CD14-positive monocyte (primary cell): ENCODE measurements at regions not wholly inside any gene's neighbourhood (a gene's known extent, or its start where the extent isn't known, plus 50 kb on each side); places are given as distances from the start of the nearest gene placed in this dataset.

Experiments used
- DNase-seq, 3 donors: peaks; one replicate each; pipeline ENCODE4 v3.0.0-alpha.2; 2011 to 2022
- H2AFZ ChIP-seq: 2 replicates; pipeline ENCODE4 v1.6.0; 2012; ENCODE audit warnings: mild to moderate bottlenecking, low read depth, low read length, inconsistent platforms; ENCODE audit not compliant: insufficient read depth, poor library complexity, severe bottlenecking
- H3K27ac ChIP-seq, 2 donors: 1 replicate in 1 of 2; 2 replicates in 1 of 2; pipeline ENCODE4 v1.5.1; 2012 to 2013; ENCODE audit warnings: low read length in 2 of 2, control low read depth in 1 of 2, inconsistent platforms in 1 of 2, low read depth in 1 of 2, mild to moderate bottlenecking in 1 of 2
- H3K27me3 ChIP-seq, 2 donors: one replicate each; pipeline versions ENCODE4 v1.6.0 to v1.6.1; 2011 to 2013; ENCODE audit warnings: low read length in 2 of 2; ENCODE audit not compliant: control insufficient read depth in 2 of 2, insufficient read depth in 2 of 2
- H3K36me3 ChIP-seq, 2 donors: replicated peaks in 1 of 2; 1 replicate in 1 of 2; 2 replicates in 1 of 2; pipeline versions ENCODE4 v1.5.1 to v1.6.1; 2012 to 2013; ENCODE audit warnings: low read length in 2 of 2, control low read depth in 1 of 2, inconsistent platforms in 1 of 2, mild to moderate bottlenecking in 1 of 2; ENCODE audit not compliant: insufficient read depth in 2 of 2, control insufficient read depth in 1 of 2
- H3K4me1 ChIP-seq, 2 donors: 1 replicate in 1 of 2; 2 replicates in 1 of 2; pipeline versions ENCODE4 v1.5.1 to v1.6.1; 2012 to 2013; ENCODE audit warnings: low read length in 2 of 2, control low read depth in 1 of 2, inconsistent platforms in 1 of 2, mild to moderate bottlenecking in 1 of 2, moderate library complexity in 1 of 2; ENCODE audit not compliant: insufficient read depth in 2 of 2, control insufficient read depth in 1 of 2
- H3K4me2 ChIP-seq: replicated peaks from 2 replicates; pipeline ENCODE3; 2012; ENCODE audit warnings: low read length, moderate library complexity, mild to moderate bottlenecking; ENCODE audit not compliant: poor library complexity, severe bottlenecking; ENCODE audit errors: extremely low read depth
- H3K4me3 ChIP-seq, 3 experiments: fragments of 200-600 bp in 1 of 3; sonication (generic) in 1 of 3; replicated peaks in 1 of 3; 1 replicate in 2 of 3; 2 replicates in 1 of 3; pipeline ENCODE4 v1.5.1; 2011 to 2013; ENCODE audit warnings: low read length in 3 of 3, mild to moderate bottlenecking in 3 of 3, control low read depth in 2 of 3, low read depth in 2 of 3, inconsistent platforms in 1 of 3, moderate library complexity in 1 of 3
- H3K79me2 ChIP-seq: 2 replicates; pipeline ENCODE4 v1.6.0; 2012; ENCODE audit warnings: mild to moderate bottlenecking, control low read depth, inconsistent platforms, low read length, moderate library complexity; ENCODE audit not compliant: insufficient read depth
- H3K9ac ChIP-seq: 2 replicates; pipeline ENCODE4 v1.6.0; 2017; ENCODE audit warnings: low read length, mild to moderate bottlenecking; ENCODE audit not compliant: insufficient read depth, poor library complexity, severe bottlenecking
- H3K9me3 ChIP-seq, 2 donors: replicated peaks in 1 of 2; 1 replicate in 1 of 2; 2 replicates in 1 of 2; pipeline versions ENCODE4 v1.5.1 to v1.6.1; 2012 to 2013; ENCODE audit warnings: low read length in 2 of 2, control low read depth in 1 of 2; ENCODE audit not compliant: control insufficient read depth in 1 of 2, insufficient read depth in 1 of 2
- H4K20me1 ChIP-seq: 2 replicates; pipeline ENCODE4 v1.6.0; 2012; ENCODE audit warnings: mild to moderate bottlenecking, low read length, control low read depth, moderate library complexity; ENCODE audit not compliant: insufficient read depth
- H3K27ac Mint-ChIP-seq, 7 donors: one replicate each; pipeline ENCODE4 v1.8.0; 2020; ENCODE audit warnings: mild to moderate bottlenecking in 7 of 7, mixed read lengths in 7 of 7, moderate library complexity in 6 of 7, inconsistent platforms in 2 of 7
- H3K27me3 Mint-ChIP-seq, 3 donors: one replicate each; pipeline ENCODE4 v1.8.0; 2021 to 2022; ENCODE audit warnings: low read depth in 3 of 3, mild to moderate bottlenecking in 3 of 3, mixed read lengths in 3 of 3, moderate library complexity in 3 of 3, inconsistent platforms in 1 of 3
- H3K36me3 Mint-ChIP-seq, 2 donors: one replicate each; pipeline ENCODE4 v1.8.0; 2020; ENCODE audit warnings: mixed read lengths in 2 of 2, inconsistent platforms in 1 of 2, mild to moderate bottlenecking in 1 of 2
- H3K4me1 Mint-ChIP-seq: one replicate; pipeline ENCODE4 v1.8.0; 2020; ENCODE audit warnings: mild to moderate bottlenecking, mixed read lengths
- H3K4me3 Mint-ChIP-seq, 2 donors: one replicate each; pipeline ENCODE4 v1.8.0; 2020; ENCODE audit warnings: mild to moderate bottlenecking in 2 of 2, mixed read lengths in 2 of 2, moderate library complexity in 1 of 2
- H3K9me3 Mint-ChIP-seq, 7 donors: one replicate each; pipeline ENCODE4 v1.8.0; 2020 to 2022; ENCODE audit warnings: mixed read lengths in 7 of 7, mild to moderate bottlenecking in 6 of 7, moderate library complexity in 6 of 7, inconsistent platforms in 2 of 7
- WGBS: methylation state at CpG from one replicate; pipeline ENCODE4 v1.1.5; 2013; ENCODE audit warnings: missing lambda C conversion rate; ENCODE audit not compliant: insufficient coverage; 5-methylcytosine and 5-hydroxymethylcytosine counted together
- intact Hi-C, 2 donors: fragments of 100-400 bp; cut with micrococcal nuclease; formaldehyde crosslinking; loops; one replicate each; pipeline versions ENCODE4 v1.15.0 to v1.15.1; 2023
- TF ChIP-seq, protein P1 (sequence below): fragments of 200-600 bp; IDR thresholded peaks from one replicate; pipeline ENCODE4 v1.8.0; 2022; ENCODE audit warnings: antibody characterized with exemption, mild to moderate bottlenecking

DNA sequence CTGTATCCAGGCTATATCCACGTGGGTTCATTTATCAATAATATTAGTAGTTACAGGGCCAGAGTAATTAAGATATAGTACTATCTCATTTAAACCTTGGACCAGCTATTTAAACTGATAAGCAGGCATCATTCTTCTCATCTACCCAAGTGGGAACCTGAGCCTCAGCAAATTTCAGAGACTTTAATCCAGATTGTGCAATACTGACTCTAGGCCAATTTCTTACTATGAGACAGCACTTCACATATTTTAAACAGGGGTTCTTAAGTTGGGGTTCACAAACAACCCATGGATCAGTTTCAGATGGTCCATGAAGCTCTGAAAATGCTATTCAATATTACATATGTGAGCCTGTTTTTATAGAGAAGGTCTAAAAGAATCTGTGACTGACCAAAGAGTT is 302.7 kb upstream of the PSMD7 start:
- Histone ChIP-seq H3K27ac (no peak overlapping the region), H3K4me2 (no peak overlapping the region), H3K9me3 (no peaks in the 10 kb centered on the region), H3K27me3 (no peaks in the 10 kb centered on the region), H3K9ac (no peak overlapping the region), H3K4me3 (no peak overlapping the region), H4K20me1 (no peaks in the 10 kb centered on the region), H3K79me2 (no peaks in the 10 kb centered on the region), H3K4me1 (no peaks in the 10 kb centered on the region), H2AFZ (no peak overlapping the region), H3K36me3 (no peaks in the 10 kb centered on the region)
- WGBS, result no CpG with 5 or more reads among the region's 1 CpG
- intact Hi-C loops, result no loop called here
- no peak overlapping the region for H3K27ac Mint-ChIP-seq
- peaks cover 0 to 2% (median 0%) of the 10 kb centered on the region in 7 donors for H3K9me3 Mint-ChIP-seq
- TF ChIP-seq, protein P1, sequence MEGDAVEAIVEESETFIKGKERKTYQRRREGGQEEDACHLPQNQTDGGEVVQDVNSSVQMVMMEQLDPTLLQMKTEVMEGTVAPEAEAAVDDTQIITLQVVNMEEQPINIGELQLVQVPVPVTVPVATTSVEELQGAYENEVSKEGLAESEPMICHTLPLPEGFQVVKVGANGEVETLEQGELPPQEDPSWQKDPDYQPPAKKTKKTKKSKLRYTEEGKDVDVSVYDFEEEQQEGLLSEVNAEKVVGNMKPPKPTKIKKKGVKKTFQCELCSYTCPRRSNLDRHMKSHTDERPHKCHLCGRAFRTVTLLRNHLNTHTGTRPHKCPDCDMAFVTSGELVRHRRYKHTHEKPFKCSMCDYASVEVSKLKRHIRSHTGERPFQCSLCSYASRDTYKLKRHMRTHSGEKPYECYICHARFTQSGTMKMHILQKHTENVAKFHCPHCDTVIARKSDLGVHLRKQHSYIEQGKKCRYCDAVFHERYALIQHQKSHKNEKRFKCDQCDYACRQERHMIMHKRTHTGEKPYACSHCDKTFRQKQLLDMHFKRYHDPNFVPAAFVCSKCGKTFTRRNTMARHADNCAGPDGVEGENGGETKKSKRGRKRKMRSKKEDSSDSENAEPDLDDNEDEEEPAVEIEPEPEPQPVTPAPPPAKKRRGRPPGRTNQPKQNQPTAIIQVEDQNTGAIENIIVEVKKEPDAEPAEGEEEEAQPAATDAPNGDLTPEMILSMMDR, result no peak
- DNase-seq, result no peak
- no peak overlapping the region for H3K4me3 Mint-ChIP-seq
- no peaks in the 10 kb centered on the region for H3K4me1 Mint-ChIP-seq
- no peaks in the 10 kb centered on the region for H3K36me3 Mint-ChIP-seq
- H3K27me3 Mint-ChIP-seq, result no peaks in the 10 kb centered on the region

DNA sequence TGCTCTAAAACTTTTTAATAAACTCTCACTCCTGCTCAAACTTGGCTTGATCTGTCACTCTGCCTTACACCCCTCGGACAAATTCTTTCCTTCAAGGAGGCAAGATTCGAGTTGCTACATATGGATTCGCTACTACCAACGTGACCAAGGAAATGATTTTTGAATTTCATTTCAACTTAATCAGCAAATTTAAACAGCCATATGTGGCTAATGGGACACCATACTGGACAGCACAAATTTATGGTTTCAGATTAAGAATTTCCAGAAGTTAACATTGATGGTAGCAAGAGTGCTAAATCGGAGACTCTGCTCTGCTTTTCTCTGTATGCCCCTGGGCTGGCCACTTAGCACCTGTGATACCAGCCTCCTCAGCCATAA is 318.2 kb upstream of the PSMD7 start:
- TF ChIP-seq, protein P1, result no peak
- Histone ChIP-seq H3K79me2 (no peaks in the 10 kb centered on the region), H3K4me3 (no peak overlapping the region), H2AFZ (no peak overlapping the region), H3K9ac (no peak overlapping the region), H4K20me1 (no peaks in the 10 kb centered on the region), H3K4me2 (no peak overlapping the region), H3K4me1 (no peaks in the 10 kb centered on the region), H3K36me3 (no peaks in the 10 kb centered on the region), H3K9me3 (peaks cover 3 to 9% of the 10 kb centered on the region in 2 donors), H3K27ac (no peak overlapping the region), H3K27me3 (no peaks in the 10 kb centered on the region)
- H3K27ac Mint-ChIP-seq, result no peak overlapping the region
- H3K27me3 Mint-ChIP-seq, result peaks cover 0 to 1% (median 0%) of the 10 kb centered on the region in 3 donors
- intact Hi-C loops, result no loop called here
- H3K4me3 Mint-ChIP-seq, result no peak overlapping the region
- DNase-seq, result no peak
- WGBS, result no CpG with 5 or more reads among the region's 5 CpGs
- no peaks in the 10 kb centered on the region for H3K36me3 Mint-ChIP-seq
- no peaks in the 10 kb centered on the region for H3K4me1 Mint-ChIP-seq
- H3K9me3 Mint-ChIP-seq, result peaks cover 2 to 12% (median 5%) of the 10 kb centered on the region in 7 donors
